ENCODE measurements at regions not wholly inside any gene's neighbourhood (a gene's known extent, or its start where the extent isn't known, plus 50 kb on each side); places are given as distances from the start of the nearest gene placed in this dataset.

- TF ChIP-seq CTCF (IDR thresholded peaks at IDR 0.05; ENCODE audit: low read depth, low read length) = no peak
- in situ Hi-C loops (cut with HindIII; ENCODE audit: low sequenced_read_pairs) = no loop called here
- DNase-seq (ENCODE audit: low read depth, low spot score) = no peak
- H3K4me3 ChIP-seq (ENCODE audit: low read depth, low read length) = no peak overlapping the region
These were observed 123.6 kb upstream of the MTNR1B start for GRCh38 chr11:92845805-92846204.

- no peak overlapping the region for H3K4me3 ChIP-seq (ENCODE audit: low read depth, low read length)
- no peak for DNase-seq (ENCODE audit: low read depth, low spot score)
- no peak for TF ChIP-seq CTCF (IDR thresholded peaks at IDR 0.05; ENCODE audit: low read depth, low read length)
- in situ Hi-C loops (cut with HindIII; ENCODE audit: low sequenced_read_pairs) = no loop called here
These were observed 122.8 kb upstream of the MTNR1B start for GRCh38 chr11:92846491-92847125.

GRCh38 chr11:92848578-92848977 lies 120.9 kb upstream of the MTNR1B start:
- in situ Hi-C loops (cut with HindIII; ENCODE audit: low sequenced_read_pairs) = no loop called here
- no peak overlapping the region for H3K4me3 ChIP-seq (ENCODE audit: low read depth, low read length)
- TF ChIP-seq CTCF (IDR thresholded peaks at IDR 0.05; ENCODE audit: low read depth, low read length) = no peak
- DNase-seq (ENCODE audit: low read depth, low spot score) = no peak

- TF ChIP-seq CTCF (IDR thresholded peaks at IDR 0.05; ENCODE audit: low read depth, low read length) = no peak
- H3K4me3 ChIP-seq (ENCODE audit: low read depth, low read length) = no peak overlapping the region
- in situ Hi-C loops (cut with HindIII; ENCODE audit: low sequenced_read_pairs) = no loop called here
- DNase-seq (ENCODE audit: low read depth, low spot score) = no peak
These were observed 119.1 kb upstream of the MTNR1B start for GRCh38 chr11:92850296-92850826.

- DNase-seq (ENCODE audit: low read depth, low spot score) = no peak
- no peak for TF ChIP-seq CTCF (IDR thresholded peaks at IDR 0.05; ENCODE audit: low read depth, low read length)
- in situ Hi-C loops (cut with HindIII; ENCODE audit: low sequenced_read_pairs) = no loop called here
- no peak overlapping the region for H3K4me3 ChIP-seq (ENCODE audit: low read depth, low read length)
These were observed 117.2 kb upstream of the MTNR1B start for GRCh38 chr11:92852229-92852628.

GRCh38 chr11:92852946-92853345 lies 116.5 kb upstream of the MTNR1B start:
- no peak for TF ChIP-seq CTCF (IDR thresholded peaks at IDR 0.05; ENCODE audit: low read depth, low read length)
- in situ Hi-C loops (cut with HindIII; ENCODE audit: low sequenced_read_pairs) = no loop called here
- H3K4me3 ChIP-seq (ENCODE audit: low read depth, low read length) = no peak overlapping the region
- DNase-seq (ENCODE audit: low read depth, low spot score) = no peak

Measured in astrocyte of the spinal cord (primary cell).